ENCODE measurements at regions not wholly inside any gene's neighbourhood (a gene's known extent, or its start where the extent isn't known, plus 50 kb on each side); places are given as distances from the start of the nearest gene placed in this dataset.
"Not testable (repeated sequence)": the region's sequence is repeated elsewhere in the genome, so short reads cannot be mapped to it uniquely, and the experiment has no call there.

GRCh38 chr1:47664896-47665295 lies 227.1 kb downstream of the FOXD2 start:
- TF ChIP-seq CTCF (IDR thresholded peaks at IDR 0.05 in 4 of 5, conservative IDR thresholded peaks at IDR 0.05 in 1 of 5); POLR2A (IDR thresholded peaks at IDR 0.05): not testable (repeated sequence)
